ENCODE measurements at regions not wholly inside any gene's neighbourhood (a gene's known extent, or its start where the extent isn't known, plus 50 kb on each side); places are given as distances from the start of the nearest gene placed in this dataset.

- DNase-seq: no peak
Observed at GRCh38 chr6:138580040-138580439, 80.7 kb upstream of the NHSL1 start.

DNA sequence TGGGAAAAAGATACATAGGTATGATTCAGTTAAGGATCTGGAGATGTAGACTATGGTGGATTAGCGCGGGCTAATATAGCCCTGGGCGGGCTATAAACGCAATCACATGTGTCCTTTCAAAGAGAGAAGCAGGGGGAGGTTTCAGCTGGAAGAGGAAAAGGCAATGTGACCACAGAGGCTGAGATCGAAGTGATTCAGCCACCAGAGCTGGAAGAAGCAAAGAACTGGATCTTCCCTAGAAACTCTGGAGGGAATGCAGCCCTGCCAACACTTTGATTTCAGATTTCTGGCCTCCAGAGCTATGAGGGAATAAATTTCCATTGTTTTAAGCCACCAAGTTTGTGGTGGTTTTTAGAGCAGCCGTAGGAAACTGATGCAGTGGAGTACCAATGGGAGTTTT lies 81.5 kb upstream of the NHSL1 start:
- DNase-seq: no peak

- DNase-seq: no peak
Observed at GRCh38 chr6:138582573-138582972, 83.3 kb upstream of the NHSL1 start.

DNA sequence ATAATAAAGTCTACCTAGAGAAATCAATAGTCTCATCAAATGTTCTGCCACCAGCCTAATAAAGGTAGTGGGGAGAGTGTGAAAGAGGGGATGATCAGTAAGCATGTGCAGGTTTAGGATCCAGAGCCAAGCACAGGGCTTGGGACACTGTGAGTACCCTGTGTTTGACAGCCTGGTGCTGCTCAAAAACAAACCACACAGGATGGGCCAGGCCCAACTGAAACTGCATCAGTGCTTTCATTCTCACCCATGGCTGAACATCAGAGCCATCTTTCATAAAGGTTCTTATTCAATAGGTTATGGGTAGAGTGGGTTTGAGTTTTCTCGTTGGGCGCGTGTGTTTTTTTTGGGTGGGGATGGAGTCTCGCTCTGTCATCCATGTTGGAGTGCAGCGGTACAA lies 87.3 kb upstream of the NHSL1 start:
- no peak for DNase-seq

- peak; percentile 29 for DNase-seq
Observed at GRCh38 chr6:138588805-138589434, 89.6 kb upstream of the NHSL1 start.

GRCh38 chr6:138590796-138591709 lies 91.8 kb upstream of the NHSL1 start:
- DNase-seq: peak; percentile 38

- peak; percentile 45 for DNase-seq
Observed at GRCh38 chr6:138592749-138593123, 93.4 kb upstream of the NHSL1 start.

- DNase-seq: no peak
Observed at GRCh38 chr6:138593124-138593877, 94.0 kb upstream of the NHSL1 start.

DNA sequence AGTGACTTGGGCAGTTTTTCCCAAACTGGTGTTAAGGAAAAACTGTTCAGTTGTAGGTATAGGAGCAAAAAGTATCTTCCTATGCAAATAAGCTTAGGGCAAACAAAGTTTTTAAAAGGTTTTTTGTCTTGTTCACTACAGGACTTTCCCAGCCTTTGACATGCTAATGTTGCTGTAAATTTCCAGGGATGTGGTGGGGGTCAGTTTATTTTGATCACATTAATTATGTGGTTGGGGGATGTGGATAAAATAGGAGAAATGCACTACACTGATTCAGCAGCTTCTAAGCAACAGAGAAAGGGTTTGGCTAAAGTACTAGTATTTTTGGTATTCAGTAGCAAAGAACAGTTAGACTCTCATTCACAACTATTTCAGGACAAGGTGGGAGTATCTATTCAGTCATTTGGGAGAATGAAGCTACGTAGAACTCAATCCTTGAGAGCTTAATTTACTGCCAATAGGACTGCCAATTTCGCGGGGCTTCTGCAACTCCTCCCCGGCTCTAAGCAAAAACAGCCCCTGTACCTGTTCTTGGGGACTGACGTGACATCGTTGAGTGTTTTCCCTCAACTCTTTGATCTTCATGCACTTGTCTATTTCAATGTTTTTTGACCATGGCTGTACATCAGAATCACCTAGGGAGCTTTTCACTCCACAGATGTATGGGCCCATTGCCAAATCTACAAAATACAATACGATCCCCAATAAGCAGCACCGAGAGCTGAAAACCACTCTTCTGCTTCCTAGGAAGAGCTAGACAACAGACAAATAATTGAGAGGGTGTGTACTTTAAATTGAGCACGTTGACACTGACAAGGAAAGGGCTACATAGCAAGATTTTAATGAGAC lies 94.8 kb upstream of the NHSL1 start:
- no peak for DNase-seq

- no peak for DNase-seq
Observed at GRCh38 chr6:138594758-138595140, 95.5 kb upstream of the NHSL1 start.

GRCh38 chr6:138596126-138596525 lies 96.8 kb upstream of the NHSL1 start:
- DNase-seq: no peak

GRCh38 chr6:138596591-138596990 lies 97.3 kb upstream of the NHSL1 start:
- DNase-seq: no peak

GRCh38 chr6:138597336-138597735 lies 98.0 kb upstream of the NHSL1 start:
- DNase-seq: no peak

GRCh38 chr6:138598562-138599173 lies 99.4 kb upstream of the NHSL1 start:
- no peak for DNase-seq

DNA sequence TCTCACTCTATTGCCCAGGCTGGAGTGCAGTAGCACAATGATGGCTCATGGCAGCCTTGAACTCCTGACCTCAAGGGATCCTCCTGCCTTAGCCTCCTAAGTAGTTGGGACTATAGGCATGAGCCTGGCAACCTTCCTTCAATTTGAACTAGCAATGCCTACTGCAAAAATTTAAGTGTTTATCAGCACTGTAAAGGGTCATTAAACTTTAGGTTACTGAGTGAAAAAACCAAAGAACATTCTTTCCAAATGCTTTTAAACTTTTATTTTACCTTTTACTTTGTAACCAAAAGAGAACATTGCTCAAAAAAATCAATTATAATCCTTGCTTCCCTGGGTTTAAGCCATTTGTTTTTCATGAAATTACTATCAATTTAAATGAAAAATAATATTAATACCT lies 101.0 kb upstream of the NHSL1 start:
- no peak for DNase-seq

GRCh38 chr6:138600726-138601125 lies 101.4 kb upstream of the NHSL1 start:
- no peak for DNase-seq

- DNase-seq: no peak
Observed at GRCh38 chr6:138601128-138601527, 101.8 kb upstream of the NHSL1 start.

DNA sequence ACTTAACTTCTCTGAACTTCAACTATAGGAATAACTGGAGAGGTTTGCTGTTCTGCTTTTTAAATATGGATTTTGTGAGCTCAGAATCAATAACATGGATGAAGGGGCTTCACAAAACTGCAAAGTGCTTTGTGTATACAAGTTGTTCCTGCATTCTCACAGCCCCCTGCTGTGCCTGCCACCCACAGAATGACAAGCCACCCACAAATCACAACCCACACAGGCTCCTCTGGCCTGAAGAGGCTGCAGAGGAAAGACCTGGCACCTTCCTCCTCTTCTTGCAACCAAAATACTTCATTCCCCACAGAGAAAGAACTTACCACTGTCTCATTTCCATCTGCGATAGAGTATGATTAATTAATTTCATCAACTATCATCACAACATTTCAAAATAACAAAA lies 106.7 kb upstream of the NHSL1 start:
- no peak for DNase-seq

GRCh38 chr6:138607478-138608433 lies 108.5 kb upstream of the NHSL1 start:
- no peak for DNase-seq

GRCh38 chr6:138608896-138609295 lies 109.6 kb upstream of the NHSL1 start:
- no peak for DNase-seq

GRCh38 chr6:138609801-138610430 lies 110.6 kb upstream of the NHSL1 start:
- DNase-seq: no peak
